Esophagus muscularis mucosa (tissue), 4 donors: ENCODE measurements at regions not wholly inside any gene's neighbourhood (a gene's known extent, or its start where the extent isn't known, plus 50 kb on each side); places are given as distances from the start of the nearest gene placed in this dataset.

Source experiments
- CTCF ChIP-seq, 3 experiments: fragments of 200-600 bp in 2 of 3; fragments of 450-650 bp in 1 of 3; sonication (generic) in 2 of 3; IDR thresholded peaks; one replicate each; pipeline ENCODE4 v1.5.1; 2017 to 2019; ENCODE audit warnings: antibody characterized with exemption in 3 of 3, mild to moderate bottlenecking in 2 of 3, moderate library complexity in 1 of 3
- EP300 ChIP-seq: sonication (generic); formaldehyde crosslinking; IDR thresholded peaks from one replicate; pipeline ENCODE4 v1.6.1; 2017; ENCODE audit warnings: antibody characterized with exemption
- POLR2AphosphoS5 ChIP-seq, 2 donors: sonication (generic); formaldehyde crosslinking; IDR thresholded peaks; one replicate each; pipeline ENCODE4 v1.6.1; 2017; ENCODE audit warnings: antibody characterized with exemption in 2 of 2

DNA sequence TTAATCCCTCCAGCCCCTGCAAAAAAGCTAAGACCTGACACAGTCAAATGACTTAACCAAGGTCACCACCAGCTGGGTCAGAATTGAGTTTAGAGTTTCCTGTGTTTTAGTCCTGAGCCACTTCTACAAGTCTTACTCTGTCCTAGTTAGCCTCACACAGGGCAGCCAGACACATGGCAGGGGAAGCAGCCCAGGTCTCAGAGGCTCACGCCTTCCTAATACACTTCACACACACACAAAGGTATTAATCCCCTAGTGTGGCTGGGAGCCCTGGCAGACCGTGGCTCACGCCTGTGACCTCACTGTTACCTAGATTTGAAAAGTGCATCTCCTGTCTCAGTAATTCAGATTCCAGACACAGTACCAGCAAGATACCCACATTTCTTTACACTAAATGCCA lies 77.4 kb upstream of the WWC1 start:
- TF ChIP-seq CTCF (IDR thresholded peaks at IDR 0.05) (no peak), POLR2AphosphoS5 (IDR thresholded peaks at IDR 0.05) (no peak), EP300 (no peak)
